CD4-positive, alpha-beta T cell treated with Interleukin-6 at 100 ng/mL for 8 hours (primary cell): ENCODE measurements at regions not wholly inside any gene's neighbourhood (a gene's known extent, or its start where the extent isn't known, plus 50 kb on each side); places are given as distances from the start of the nearest gene placed in this dataset.

ENCODE experiments used
- DNase-seq: peaks from one replicate; pipeline ENCODE4 v3.0.0-alpha.2; 2020; ENCODE audit warnings: mixed read lengths, low spot score

GRCh38 chr22:27499121-27499520 lies 302.4 kb downstream of the MN1 start:
- DNase-seq = no peak

- DNase-seq = no peak
These were observed 300.2 kb downstream of the MN1 start for GRCh38 chr22:27501191-27501936.

- no peak for DNase-seq
These were observed 299.2 kb downstream of the MN1 start for GRCh38 chr22:27502327-27502726.

GRCh38 chr22:27504360-27505253 lies 296.9 kb downstream of the MN1 start:
- DNase-seq = no peak

GRCh38 chr22:27507111-27507611 lies 294.4 kb downstream of the MN1 start:
- DNase-seq = no peak

GRCh38 chr22:27507935-27508526 lies 293.5 kb downstream of the MN1 start:
- DNase-seq = no peak

GRCh38 chr22:27509132-27509920 lies 292.2 kb downstream of the MN1 start:
- DNase-seq = no peak

- no peak for DNase-seq
These were observed 291.5 kb downstream of the MN1 start for GRCh38 chr22:27510024-27510423.

- no peak for DNase-seq
These were observed 289.2 kb downstream of the MN1 start for GRCh38 chr22:27512283-27512761.

- no peak for DNase-seq
These were observed 288.5 kb downstream of the MN1 start for GRCh38 chr22:27513021-27513420.

- DNase-seq = no peak
These were observed 286.7 kb downstream of the MN1 start for GRCh38 chr22:27514601-27515523.

- no peak for DNase-seq
These were observed 284.0 kb downstream of the MN1 start for GRCh38 chr22:27517361-27518155.

GRCh38 chr22:27518531-27519340 lies 282.8 kb downstream of the MN1 start:
- DNase-seq = no peak

GRCh38 chr22:27523711-27524110 lies 277.8 kb downstream of the MN1 start:
- no peak for DNase-seq

GRCh38 chr22:27525711-27526110 lies 275.8 kb downstream of the MN1 start:
- no peak for DNase-seq

- no peak for DNase-seq
These were observed 274.7 kb downstream of the MN1 start for GRCh38 chr22:27526901-27527300.

GRCh38 chr22:27531782-27532530 lies 269.6 kb downstream of the MN1 start:
- DNase-seq = no peak

GRCh38 chr22:27533105-27533745 lies 268.3 kb downstream of the MN1 start:
- no peak for DNase-seq
